HG02678 (cell line): ENCODE measurements at regions not wholly inside any gene's neighbourhood (a gene's known extent, or its start where the extent isn't known, plus 50 kb on each side); places are given as distances from the start of the nearest gene placed in this dataset.
"Not testable (repeated sequence)": the region's sequence is repeated elsewhere in the genome, so short reads cannot be mapped to it uniquely, and the experiment has no call there.

Experiments used
- ATAC-seq: cut with Tn5 transposase; IDR thresholded peaks from one replicate; pipeline ENCODE4 v1.9.1; 2021; ENCODE audit warnings: mild to moderate bottlenecking, moderate library complexity; ENCODE audit not compliant: unreplicated experiment

GRCh38 chr14:85040046-85040685 lies 489.8 kb upstream of the FLRT2 start:
- ATAC-seq, result no peak

- no peak for ATAC-seq
Measured at GRCh38 chr14:85041618-85042017, 488.3 kb upstream of the FLRT2 start.

- ATAC-seq, result no peak
Measured at GRCh38 chr14:85042301-85042700, 487.6 kb upstream of the FLRT2 start.

- no peak for ATAC-seq
Measured at GRCh38 chr14:85050180-85050579, 479.8 kb upstream of the FLRT2 start.

- ATAC-seq, result no peak
Measured at GRCh38 chr14:85052646-85053045, 477.3 kb upstream of the FLRT2 start.

- no peak for ATAC-seq
Measured at GRCh38 chr14:85054178-85054577, 475.8 kb upstream of the FLRT2 start.

GRCh38 chr14:85056267-85056666 lies 473.7 kb upstream of the FLRT2 start:
- no peak for ATAC-seq

- ATAC-seq, result no peak
Measured at GRCh38 chr14:85057221-85057620, 472.7 kb upstream of the FLRT2 start.

GRCh38 chr14:85058150-85058549 lies 471.8 kb upstream of the FLRT2 start:
- no peak for ATAC-seq

- no peak for ATAC-seq
Measured at GRCh38 chr14:85060121-85060520, 469.8 kb upstream of the FLRT2 start.

- no peak for ATAC-seq
Measured at GRCh38 chr14:85061256-85061655, 468.7 kb upstream of the FLRT2 start.

- ATAC-seq, result no peak
Measured at GRCh38 chr14:85063747-85064146, 466.2 kb upstream of the FLRT2 start.

GRCh38 chr14:85071447-85071846 lies 458.5 kb upstream of the FLRT2 start:
- ATAC-seq, result no peak

GRCh38 chr14:85074955-85075354 lies 455.0 kb upstream of the FLRT2 start:
- no peak for ATAC-seq

- no peak for ATAC-seq
Measured at GRCh38 chr14:85075694-85076476, 454.1 kb upstream of the FLRT2 start.

GRCh38 chr14:85077716-85078115 lies 452.2 kb upstream of the FLRT2 start:
- not testable (repeated sequence) for ATAC-seq

GRCh38 chr14:85079842-85080730 lies 449.9 kb upstream of the FLRT2 start:
- ATAC-seq, result no peak

GRCh38 chr14:85084344-85084743 lies 445.6 kb upstream of the FLRT2 start:
- no peak for ATAC-seq

GRCh38 chr14:85085981-85086380 lies 444.0 kb upstream of the FLRT2 start:
- ATAC-seq, result no peak

- ATAC-seq, result no peak
Measured at GRCh38 chr14:85087201-85087600, 442.7 kb upstream of the FLRT2 start.

GRCh38 chr14:85088192-85088591 lies 441.8 kb upstream of the FLRT2 start:
- ATAC-seq, result no peak

GRCh38 chr14:85090681-85091080 lies 439.3 kb upstream of the FLRT2 start:
- ATAC-seq, result no peak
